Karpas-422 (cell line): ENCODE measurements at regions not wholly inside any gene's neighbourhood (a gene's known extent, or its start where the extent isn't known, plus 50 kb on each side); places are given as distances from the start of the nearest gene placed in this dataset.

Experiments
- DNase-seq: peaks from one replicate; pipeline ENCODE4 v3.0.0-alpha.2; 2015
- H2AFZ ChIP-seq: fragments of 200-600 bp; sonication (generic); 2 replicates; pipeline ENCODE4 v1.6.1; 2014; ENCODE audit warnings: antibody characterized with exemption, low read length, mixed read lengths
- H3K27ac ChIP-seq: fragments of 200-600 bp; sonication (generic); 2 replicates; pipeline ENCODE4 v1.5.1; 2014; ENCODE audit warnings: mild to moderate bottlenecking, low read length, moderate library complexity
- H3K27me3 ChIP-seq: fragments of 200-600 bp; sonication (generic); 2 replicates; pipeline ENCODE4 v1.6.1; 2014; ENCODE audit warnings: low read length, mixed read lengths
- H3K36me3 ChIP-seq: fragments of 200-600 bp; sonication (generic); 2 replicates; pipeline ENCODE4 v1.6.1; 2014; ENCODE audit warnings: low read length, mixed read lengths; ENCODE audit not compliant: insufficient read depth
- H3K4me1 ChIP-seq: fragments of 200-600 bp; sonication (generic); 2 replicates; pipeline ENCODE4 v1.6.1; 2014; ENCODE audit warnings: mild to moderate bottlenecking, low read length, mixed read lengths
- H3K4me2 ChIP-seq: fragments of 200-600 bp; sonication (generic); 2 replicates; pipeline ENCODE4 v1.6.1; 2014; ENCODE audit warnings: low read length, low read depth, mild to moderate bottlenecking; ENCODE audit not compliant: poor library complexity, severe bottlenecking
- H3K4me3 ChIP-seq: fragments of 200-600 bp; sonication (generic); 2 replicates; pipeline ENCODE4 v1.5.1; 2014; ENCODE audit warnings: mild to moderate bottlenecking, antibody characterized with exemption, low read length, mixed read lengths
- H3K79me2 ChIP-seq: fragments of 200-600 bp; sonication (generic); 2 replicates; pipeline ENCODE4 v1.6.1; 2014; ENCODE audit warnings: mild to moderate bottlenecking, low read length, mixed read lengths
- H3K9ac ChIP-seq: fragments of 200-600 bp; sonication (generic); 2 replicates; pipeline ENCODE4 v1.6.0; 2014; ENCODE audit warnings: low read length
- H3K9me2 ChIP-seq: fragments of 200-600 bp; sonication (generic), shearing (Covaris generic); replicated peaks from 2 replicates; pipeline ENCODE4 v1.6.0; 2014; ENCODE audit warnings: mild to moderate bottlenecking, low read length, moderate library complexity; ENCODE audit not compliant: insufficient read depth
- H3K9me3 ChIP-seq: fragments of 300-700, 200-600 bp; sonication (generic); 2 replicates; pipeline ENCODE4 v1.6.1; 2014; ENCODE audit warnings: low read length, mixed read lengths
- H4K20me1 ChIP-seq: fragments of 200-600 bp; sonication (generic); 2 replicates; pipeline ENCODE4 v1.6.1; 2014; ENCODE audit warnings: mild to moderate bottlenecking, antibody characterized with exemption, low read length, low read depth; ENCODE audit not compliant: insufficient read depth

GRCh38 chr11:28976012-28976800 lies 868.0 kb downstream of the METTL15 start:
- Histone ChIP-seq H3K4me2 (no peak overlapping the region), H2AFZ (no peak overlapping the region), H3K9ac (no peak overlapping the region)

GRCh38 chr11:28969832-28970231 lies 861.6 kb downstream of the METTL15 start:
- Histone ChIP-seq H3K9ac (no peak overlapping the region), H3K9me3 (no peaks in the 10 kb centered on the region), H3K4me2 (no peak overlapping the region), H3K4me3 (no peak overlapping the region), H3K79me2 (no peaks in the 10 kb centered on the region), H3K27me3 (no peaks in the 10 kb centered on the region; the same call in 1 of the 2 replicates), H3K4me1 (no peaks in the 10 kb centered on the region), H3K9me2 (no peaks in the 10 kb centered on the region), H3K27ac (no peak overlapping the region), H3K36me3 (no peaks in the 10 kb centered on the region), H4K20me1 (no peaks in the 10 kb centered on the region), H2AFZ (no peak overlapping the region)
- DNase-seq, result no peak

More at GRCh38 chr11:28976012-28976800, 868.0 kb downstream of the METTL15 start:
- no peaks in the 10 kb centered on the region for H3K79me2 ChIP-seq
- no peaks in the 10 kb centered on the region for H3K36me3 ChIP-seq
- no peak overlapping the region for H3K27ac ChIP-seq
- H4K20me1 ChIP-seq, result no peaks in the 10 kb centered on the region
- H3K27me3 ChIP-seq, result no peaks in the 10 kb centered on the region
- no peak overlapping the region for H3K4me3 ChIP-seq
- H3K9me3 ChIP-seq, result no peaks in the 10 kb centered on the region
- no peaks in the 10 kb centered on the region for H3K9me2 ChIP-seq
- H3K4me1 ChIP-seq, result no peaks in the 10 kb centered on the region
- no peak for DNase-seq

GRCh38 chr11:28966951-28967350 lies 858.8 kb downstream of the METTL15 start:
- Histone ChIP-seq H4K20me1 (no peaks in the 10 kb centered on the region), H3K9ac (no peak overlapping the region), H3K4me3 (no peak overlapping the region), H2AFZ (no peak overlapping the region), H3K27ac (no peak overlapping the region), H3K79me2 (no peaks in the 10 kb centered on the region), H3K27me3 (no peaks in the 10 kb centered on the region; the same call in 1 of the 2 replicates), H3K4me1 (peaks cover 3% of the 10 kb centered on the region; the same call in 1 of the 2 replicates), H3K4me2 (no peak overlapping the region), H3K36me3 (no peaks in the 10 kb centered on the region), H3K9me3 (no peaks in the 10 kb centered on the region), H3K9me2 (no peaks in the 10 kb centered on the region)
- no peak for DNase-seq

GRCh38 chr11:28965819-28966218 lies 857.6 kb downstream of the METTL15 start:
- Histone ChIP-seq H3K79me2 (no peaks in the 10 kb centered on the region), H3K4me2 (no peak overlapping the region), H3K4me1 (peaks cover 3% of the 10 kb centered on the region; the same call in 1 of the 2 replicates), H3K4me3 (no peak overlapping the region), H2AFZ (no peak overlapping the region), H4K20me1 (no peaks in the 10 kb centered on the region), H3K27ac (no peak overlapping the region), H3K9me2 (no peaks in the 10 kb centered on the region), H3K9me3 (no peaks in the 10 kb centered on the region), H3K36me3 (no peaks in the 10 kb centered on the region), H3K27me3 (no peaks in the 10 kb centered on the region; the same call in 1 of the 2 replicates), H3K9ac (no peak overlapping the region)
- DNase-seq, result no peak

GRCh38 chr11:28964811-28965210 lies 856.6 kb downstream of the METTL15 start:
- Histone ChIP-seq H3K4me1 (peaks cover 3% of the 10 kb centered on the region; the same call in 1 of the 2 replicates), H3K27me3 (no peaks in the 10 kb centered on the region; the same call in 1 of the 2 replicates), H3K36me3 (no peaks in the 10 kb centered on the region), H3K4me3 (no peak overlapping the region), H3K9ac (no peak overlapping the region), H3K9me2 (no peaks in the 10 kb centered on the region), H3K9me3 (no peaks in the 10 kb centered on the region), H3K79me2 (no peaks in the 10 kb centered on the region), H4K20me1 (no peaks in the 10 kb centered on the region), H3K27ac (no peak overlapping the region), H2AFZ (no peak overlapping the region), H3K4me2 (no peak overlapping the region)
- no peak for DNase-seq

GRCh38 chr11:28963187-28963586 lies 855.0 kb downstream of the METTL15 start:
- Histone ChIP-seq H3K4me1 (peaks cover 3% of the 10 kb centered on the region; the same call in 1 of the 2 replicates), H3K4me2 (no peak overlapping the region), H3K4me3 (no peak overlapping the region), H3K27ac (no peak overlapping the region), H3K9me3 (no peaks in the 10 kb centered on the region), H3K9me2 (no peaks in the 10 kb centered on the region), H3K36me3 (no peaks in the 10 kb centered on the region), H3K79me2 (no peaks in the 10 kb centered on the region), H3K27me3 (no peaks in the 10 kb centered on the region; the same call in 1 of the 2 replicates), H2AFZ (no peak overlapping the region), H4K20me1 (no peaks in the 10 kb centered on the region), H3K9ac (no peak overlapping the region)
- no peak for DNase-seq

- no peak overlapping the region for H3K4me2 ChIP-seq
- no peaks in the 10 kb centered on the region; the same call in 1 of the 2 replicates for H3K27me3 ChIP-seq
- no peak for DNase-seq
- peaks cover 3% of the 10 kb centered on the region; the same call in 1 of the 2 replicates for H3K4me1 ChIP-seq
- no peak overlapping the region for H3K9ac ChIP-seq
- no peak overlapping the region for H2AFZ ChIP-seq
- no peaks in the 10 kb centered on the region for H3K36me3 ChIP-seq
- H3K79me2 ChIP-seq, result no peaks in the 10 kb centered on the region
- no peaks in the 10 kb centered on the region for H3K9me2 ChIP-seq
- H4K20me1 ChIP-seq, result no peaks in the 10 kb centered on the region
- no peak overlapping the region for H3K4me3 ChIP-seq
- H3K27ac ChIP-seq, result no peak overlapping the region
- H3K9me3 ChIP-seq, result no peaks in the 10 kb centered on the region
Measured at GRCh38 chr11:28962502-28962901, 854.3 kb downstream of the METTL15 start.

- Histone ChIP-seq H2AFZ (no peak overlapping the region), H3K79me2 (no peaks in the 10 kb centered on the region), H3K4me1 (peaks cover 3% of the 10 kb centered on the region; the same call in 1 of the 2 replicates), H3K9me3 (no peaks in the 10 kb centered on the region), H4K20me1 (no peaks in the 10 kb centered on the region), H3K27me3 (no peaks in the 10 kb centered on the region; the same call in 1 of the 2 replicates), H3K4me3 (no peak overlapping the region), H3K36me3 (no peaks in the 10 kb centered on the region), H3K9me2 (no peaks in the 10 kb centered on the region), H3K4me2 (no peak overlapping the region), H3K9ac (no peak overlapping the region), H3K27ac (no peak overlapping the region)
- DNase-seq, result no peak
Measured at GRCh38 chr11:28961726-28962125, 853.5 kb downstream of the METTL15 start.
